ENCODE measurements at regions not wholly inside any gene's neighbourhood (a gene's known extent, or its start where the extent isn't known, plus 50 kb on each side); places are given as distances from the start of the nearest gene placed in this dataset.

DNA sequence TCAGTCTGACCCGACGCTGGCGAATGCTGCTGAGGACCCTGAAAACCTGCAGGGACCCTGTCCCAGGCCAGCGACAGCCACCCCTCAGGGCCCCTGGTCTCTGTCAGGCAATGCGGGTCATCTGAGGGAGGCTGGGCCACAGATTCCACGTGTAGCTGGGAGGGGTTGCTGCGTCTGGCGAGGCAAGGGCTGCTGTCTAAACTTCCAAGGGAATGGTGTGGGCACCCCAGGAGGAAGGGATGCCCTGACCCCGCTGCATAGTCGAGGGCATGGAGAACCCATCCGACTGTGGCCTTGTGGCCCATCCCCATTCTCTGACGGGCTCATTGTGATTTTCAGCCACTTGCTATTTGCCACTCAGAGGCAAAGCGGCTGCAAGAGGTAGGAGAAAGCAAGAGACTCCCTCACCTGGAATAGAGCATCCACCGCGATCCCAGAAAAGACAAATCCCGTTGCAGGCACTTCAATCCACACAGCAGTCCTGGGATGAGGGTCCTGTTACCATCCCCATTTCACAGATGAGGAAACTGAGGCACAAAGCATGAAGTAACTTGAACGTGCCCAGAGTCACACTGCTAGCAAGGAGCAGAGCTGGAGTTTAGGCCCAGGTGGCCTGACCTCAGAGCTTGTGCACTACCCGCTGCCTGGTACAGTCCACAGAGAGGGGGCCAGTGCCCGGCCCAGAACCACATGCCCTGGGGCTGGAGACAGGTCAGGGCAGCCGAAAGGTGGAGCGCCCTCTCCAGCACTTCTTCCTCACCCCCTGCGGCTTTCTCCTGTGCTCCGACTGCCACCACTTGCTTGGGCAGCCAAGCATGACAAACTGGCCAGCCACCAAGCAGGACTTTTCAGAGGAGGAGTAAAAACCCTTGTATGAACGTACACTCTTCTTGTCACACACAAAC, 163.8 kb upstream of the KLF14 start:
- ATAC-seq = peak in 1 of 2 donors; percentile 1

DNA sequence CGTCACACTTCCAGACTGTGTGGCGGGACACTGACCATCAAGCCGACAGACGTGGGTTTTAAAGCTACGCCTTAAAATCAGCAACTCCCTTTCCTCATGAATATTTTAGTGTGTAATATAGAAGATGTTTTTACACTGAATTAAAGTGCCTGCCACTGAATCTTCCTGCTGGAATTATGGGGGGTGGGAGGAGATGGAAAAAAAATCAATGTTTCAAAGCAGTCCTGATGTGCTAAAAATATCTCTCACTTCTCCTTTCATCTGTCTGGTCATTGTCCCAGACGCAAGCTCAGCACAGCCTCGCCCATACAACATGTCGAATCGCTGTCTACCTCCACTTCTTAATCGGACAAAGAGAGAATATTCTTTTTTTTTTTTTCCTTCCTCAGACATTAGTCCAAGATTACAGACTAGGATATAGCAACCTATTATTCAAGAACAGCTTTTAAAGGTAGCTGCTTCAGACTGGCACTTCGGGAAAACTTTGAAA, 165.1 kb upstream of the KLF14 start:
- no peak for ATAC-seq

DNA sequence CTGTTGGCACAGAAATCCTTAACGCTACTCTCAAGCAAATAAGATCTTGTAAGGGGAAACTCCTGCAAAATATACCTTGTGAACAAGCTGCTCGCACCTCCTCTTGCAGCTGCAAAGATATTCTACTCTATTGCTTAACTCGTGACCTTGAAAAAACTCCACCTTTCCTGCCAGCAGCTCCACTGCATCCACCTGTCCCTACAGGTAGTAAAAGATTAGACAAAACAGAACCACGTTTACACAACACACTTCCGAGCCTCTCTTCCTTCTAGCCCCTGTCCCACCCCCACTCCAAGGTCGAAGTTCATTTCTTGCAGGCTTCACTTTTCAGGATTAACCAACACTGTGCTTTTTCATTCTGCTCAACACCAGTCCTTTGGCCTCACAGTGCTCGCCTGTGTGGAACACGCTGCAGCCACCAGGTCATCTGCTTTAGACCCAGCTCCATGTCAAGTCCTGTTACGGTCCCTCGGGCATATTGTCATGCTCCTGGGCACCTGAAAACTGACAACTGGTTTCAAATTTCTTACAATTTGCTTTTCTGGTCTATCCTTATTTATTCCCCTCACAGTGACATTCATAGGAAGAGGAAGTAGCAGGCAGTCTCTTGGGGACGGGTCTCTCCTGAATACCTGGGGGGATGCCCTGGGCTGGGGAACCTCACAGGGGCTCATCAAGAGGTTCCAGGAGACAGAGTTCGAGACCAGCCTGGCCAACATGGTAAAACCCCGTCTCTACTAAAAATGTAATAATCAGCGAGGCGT, 165.8 kb upstream of the KLF14 start:
- no peak for ATAC-seq

DNA sequence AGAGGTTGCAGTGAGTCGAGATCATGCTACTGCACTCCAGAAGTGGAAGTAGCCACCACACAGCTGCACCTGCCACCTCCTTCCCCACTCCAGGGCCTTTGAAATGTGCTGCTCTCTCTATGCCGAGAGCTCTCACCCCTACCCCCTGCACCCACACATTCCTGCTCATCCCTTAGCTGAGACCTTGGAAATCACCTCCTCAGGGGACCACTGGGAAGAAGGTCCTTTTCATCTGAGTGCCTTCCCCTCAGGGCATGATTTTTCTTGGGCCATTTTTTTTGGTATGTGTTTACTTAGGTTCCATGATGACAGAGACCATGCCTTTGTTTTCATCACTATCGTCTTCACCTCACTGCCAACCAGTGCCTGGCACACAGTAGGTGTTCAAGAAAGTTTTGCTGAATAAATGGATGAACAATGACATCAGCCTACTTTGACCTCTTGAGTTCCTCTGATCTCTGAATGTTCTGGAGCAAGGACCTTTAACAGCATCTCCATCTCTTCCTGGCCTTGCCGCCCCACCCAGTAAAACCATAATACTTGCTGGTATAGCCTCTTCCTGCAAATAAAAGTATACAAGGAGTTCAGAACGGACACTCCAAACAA, 166.6 kb upstream of the KLF14 start:
- ATAC-seq = no peak

DNA sequence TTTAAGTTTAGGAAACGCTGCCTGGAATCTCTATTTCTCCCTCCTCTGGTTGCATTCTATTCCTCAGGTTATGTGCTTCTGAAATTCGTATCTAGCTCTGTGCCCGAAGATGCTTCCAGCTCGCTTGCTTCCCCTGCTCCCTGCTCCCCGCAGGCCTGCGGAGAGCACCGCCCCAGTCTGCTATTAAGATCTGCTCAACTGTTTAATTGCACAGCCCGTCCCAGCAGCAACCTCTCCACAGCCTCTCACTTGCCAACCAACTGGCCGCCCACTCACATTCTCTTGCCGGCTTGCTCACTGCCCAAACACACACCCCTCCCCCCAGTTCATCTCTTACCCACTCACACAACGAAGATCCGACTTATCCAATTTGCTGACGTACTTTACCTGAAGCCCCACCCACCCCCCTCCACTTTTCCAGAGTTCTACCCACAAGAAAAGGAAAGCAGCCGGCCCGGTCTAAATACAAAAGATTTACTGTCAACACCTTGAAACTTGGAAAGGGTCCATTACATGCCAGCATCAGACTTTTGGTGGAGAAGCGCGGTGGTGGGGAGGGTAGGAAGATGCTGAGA, 167.3 kb upstream of the KLF14 start:
- ATAC-seq = no peak

DNA sequence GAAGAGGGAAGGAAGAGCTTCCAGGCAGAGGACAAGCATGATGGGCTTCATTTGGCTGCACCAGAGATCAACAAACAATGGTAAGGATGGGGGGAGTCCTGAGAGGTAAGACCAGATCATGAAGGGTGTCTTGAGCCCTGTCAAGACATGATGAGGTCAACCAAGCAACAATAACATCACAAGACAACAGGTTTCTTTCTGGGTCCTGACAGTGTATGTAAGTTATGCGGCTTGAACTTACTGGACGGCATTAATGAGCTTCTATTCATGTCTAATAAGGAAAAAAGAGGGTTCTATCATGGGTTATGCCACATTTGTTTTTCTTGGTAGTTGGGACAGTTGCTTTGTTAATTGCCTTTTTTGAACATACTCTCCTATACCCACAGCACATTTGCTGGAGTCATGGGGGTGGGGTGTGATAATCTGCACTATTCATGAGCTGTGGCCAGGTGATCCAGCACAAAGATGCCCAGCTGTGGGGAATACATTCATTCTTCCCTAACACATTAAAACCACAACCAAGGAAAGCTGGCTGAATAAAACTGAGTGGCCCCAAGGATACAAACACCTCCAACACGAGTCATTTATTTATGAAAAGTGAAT, 168.8 kb upstream of the KLF14 start:
- ATAC-seq = no peak

DNA sequence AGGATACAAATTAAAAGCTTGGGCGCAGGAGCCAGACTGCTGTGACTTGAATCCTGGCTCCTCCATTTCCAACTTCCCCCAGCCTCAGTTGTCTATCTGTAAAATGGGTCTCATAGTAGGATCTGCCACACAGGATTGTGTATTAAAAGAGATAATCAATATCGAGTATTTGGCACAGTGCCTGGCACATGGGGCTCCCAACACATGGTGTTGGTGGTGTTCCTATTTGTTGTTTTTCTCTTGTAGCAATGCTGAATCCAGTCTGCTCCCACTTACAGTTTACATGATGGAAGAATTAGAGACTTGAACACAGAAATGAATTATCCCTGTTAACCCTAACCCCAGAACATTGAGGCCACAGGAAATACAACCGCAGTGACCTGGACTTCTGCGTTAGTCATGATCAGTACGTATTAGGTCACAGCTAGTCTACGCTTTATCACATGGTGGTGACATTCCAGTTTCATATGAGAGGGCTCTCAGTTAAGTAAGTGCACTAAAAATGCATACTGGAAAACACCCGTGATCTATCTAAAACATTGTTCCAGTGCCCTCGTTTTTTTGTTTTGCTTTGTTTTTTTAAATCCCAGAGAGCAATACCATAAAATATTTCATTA, 169.5 kb upstream of the KLF14 start:
- ATAC-seq = peak; percentile 37 to 54

DNA sequence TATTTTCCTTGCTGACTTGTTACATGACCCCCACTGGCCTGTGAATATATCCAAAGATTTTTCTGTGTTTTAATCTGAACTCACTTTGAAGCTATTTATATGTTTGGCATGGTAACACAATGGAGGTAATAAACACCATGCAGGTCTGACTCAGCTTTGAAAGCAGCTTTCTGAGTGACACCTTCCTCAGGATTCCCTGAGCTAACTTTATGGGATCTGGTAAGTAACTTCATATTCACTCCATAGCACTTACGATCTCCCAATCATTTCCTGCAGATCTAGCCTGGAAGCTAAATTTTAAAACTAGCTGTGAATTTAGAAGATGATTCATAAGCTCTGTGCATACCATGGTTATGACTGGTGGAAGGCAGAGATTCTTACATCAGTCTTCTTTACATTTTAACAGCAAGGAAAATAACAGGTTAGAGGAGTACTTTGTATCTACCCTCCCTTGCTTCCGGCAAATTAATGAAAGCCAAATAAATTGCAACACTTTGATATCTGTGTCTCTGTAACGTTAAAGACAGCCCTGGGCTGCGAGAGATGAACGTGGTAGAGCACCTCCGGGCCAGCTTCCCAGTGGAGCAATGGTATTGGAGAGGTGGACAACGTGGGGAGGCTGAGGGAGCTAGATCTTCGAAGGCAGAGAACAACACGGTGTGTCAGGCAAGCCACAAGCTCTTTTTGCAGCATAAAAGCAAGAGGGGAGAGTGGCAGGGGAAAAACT, 170.2 kb upstream of the KLF14 start:
- peak; percentile 15 to 31 for ATAC-seq

DNA sequence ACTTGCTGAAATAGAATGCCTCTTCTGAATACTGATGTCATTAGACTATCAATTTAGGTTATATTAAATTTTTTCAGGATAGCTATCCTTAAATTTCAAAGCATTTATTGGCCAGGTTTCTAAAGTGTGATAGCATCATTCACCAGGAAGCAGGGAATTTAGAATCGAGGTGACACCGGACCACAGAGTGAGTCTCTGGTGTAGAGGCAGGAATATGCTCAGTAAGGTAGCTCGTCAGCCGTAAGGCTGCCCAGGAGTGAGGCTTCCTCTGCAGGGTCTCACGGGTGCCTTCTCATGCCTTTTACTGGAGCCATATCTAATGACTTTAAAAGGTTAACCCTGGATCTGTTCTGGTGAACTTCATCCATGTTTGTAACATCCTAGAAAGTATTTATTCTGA, 170.8 kb upstream of the KLF14 start:
- no peak for ATAC-seq

DNA sequence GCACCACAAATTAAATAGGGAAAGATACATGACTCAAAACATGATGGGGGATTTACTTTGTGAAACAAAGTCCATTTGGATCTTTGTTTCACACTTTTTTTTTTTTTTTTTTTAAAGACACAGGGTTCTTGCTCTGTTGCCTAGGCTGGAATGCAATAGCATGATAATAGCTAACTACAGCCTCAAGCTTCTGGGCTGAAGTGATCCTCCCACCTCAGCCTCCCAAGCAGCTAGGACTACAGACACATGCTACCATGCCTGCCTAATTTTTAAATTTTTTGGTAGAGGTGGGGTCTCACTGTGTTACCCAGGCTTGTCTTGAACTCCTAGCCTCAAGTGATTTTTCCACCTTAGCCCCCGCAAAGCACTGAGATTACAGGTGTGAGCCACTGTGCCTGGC, 172.6 kb upstream of the KLF14 start:
- ATAC-seq = no peak

DNA sequence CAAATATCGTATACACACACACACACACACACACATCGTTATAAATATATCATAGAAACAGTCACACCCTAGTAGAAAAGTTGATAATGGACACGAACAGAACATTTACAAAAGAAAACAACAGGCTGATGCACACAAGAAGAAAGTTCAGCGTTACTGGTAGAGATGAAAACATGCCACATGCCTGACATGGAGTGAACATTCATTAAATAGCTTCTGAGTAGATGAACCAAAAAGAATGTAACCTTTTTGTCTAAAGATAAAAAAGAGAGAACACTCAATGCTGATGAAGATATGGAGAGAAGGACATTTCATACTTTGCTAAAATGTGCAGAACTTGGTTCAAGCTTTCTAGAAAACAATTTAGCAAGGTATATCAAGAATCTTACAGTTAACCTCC, 173.4 kb upstream of the KLF14 start:
- no peak for ATAC-seq

DNA sequence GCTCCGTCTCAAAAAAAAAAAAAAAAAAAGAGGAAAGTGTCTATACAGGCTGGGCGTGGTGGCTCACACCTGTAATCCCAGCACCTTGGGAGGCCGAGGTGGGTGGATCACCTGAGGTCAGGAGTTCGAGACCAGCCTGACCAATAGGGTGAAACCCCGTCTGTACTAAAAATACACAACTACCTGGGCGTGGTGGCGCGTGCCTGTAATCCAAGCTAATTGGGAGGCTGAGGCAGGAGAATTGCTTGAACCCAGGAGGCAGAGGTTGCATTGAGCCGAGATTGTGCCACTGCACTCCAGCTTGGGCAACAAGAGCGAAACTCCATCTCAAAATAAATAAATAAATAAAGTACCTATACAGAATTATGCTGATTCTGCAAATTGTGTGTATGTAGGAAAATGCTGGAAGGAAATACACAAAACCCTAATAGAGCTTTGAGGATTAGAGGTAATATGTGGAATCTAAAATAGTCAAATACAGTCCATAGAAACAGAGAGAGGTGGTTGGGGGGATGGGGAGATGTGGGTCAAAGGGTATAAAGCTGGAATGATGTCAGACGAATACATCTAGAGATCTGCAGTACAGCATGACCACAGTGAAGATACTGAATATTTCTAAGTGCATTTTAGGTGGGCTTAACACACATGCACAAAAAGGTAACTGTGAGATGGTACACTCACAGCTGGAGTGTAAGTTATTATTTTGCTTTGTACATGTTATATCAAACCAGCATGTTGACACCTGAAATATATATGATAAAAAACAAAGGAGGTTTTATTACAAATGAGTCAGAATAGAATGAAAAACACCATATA, 174.5 kb upstream of the KLF14 start:
- no peak for ATAC-seq

DNA sequence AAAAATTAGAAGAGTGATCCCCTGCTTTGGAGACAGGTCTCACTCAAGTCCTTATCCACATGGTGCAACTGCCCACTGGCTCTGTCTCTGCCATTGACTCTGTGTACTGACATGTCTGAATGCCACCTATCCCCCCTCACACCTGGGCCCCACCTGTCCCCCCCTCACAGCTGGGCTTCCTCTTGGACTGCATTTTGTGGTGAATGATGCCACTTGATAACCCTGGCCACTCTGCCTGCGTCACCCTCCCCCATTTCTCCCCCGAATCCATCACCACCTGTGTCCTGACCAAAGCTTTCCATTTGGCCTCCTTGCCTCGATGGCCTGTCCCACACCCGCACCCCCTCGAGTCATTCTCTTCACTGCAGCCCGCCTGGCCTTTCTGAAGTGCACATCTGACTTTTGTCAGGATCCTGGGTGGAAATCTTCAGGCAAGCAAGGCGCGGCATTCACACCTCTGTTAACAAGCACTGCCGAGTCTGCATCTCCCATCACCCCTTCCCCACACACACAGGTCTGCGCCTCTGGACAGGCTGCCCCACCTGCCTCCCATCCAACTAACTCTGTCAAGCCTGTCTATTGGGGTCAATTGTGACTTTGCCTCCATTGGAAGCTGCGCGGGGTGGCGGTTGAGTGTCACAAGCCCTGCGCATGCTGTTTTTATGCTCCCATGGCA, 175.3 kb upstream of the KLF14 start:
- no peak for ATAC-seq

DNA sequence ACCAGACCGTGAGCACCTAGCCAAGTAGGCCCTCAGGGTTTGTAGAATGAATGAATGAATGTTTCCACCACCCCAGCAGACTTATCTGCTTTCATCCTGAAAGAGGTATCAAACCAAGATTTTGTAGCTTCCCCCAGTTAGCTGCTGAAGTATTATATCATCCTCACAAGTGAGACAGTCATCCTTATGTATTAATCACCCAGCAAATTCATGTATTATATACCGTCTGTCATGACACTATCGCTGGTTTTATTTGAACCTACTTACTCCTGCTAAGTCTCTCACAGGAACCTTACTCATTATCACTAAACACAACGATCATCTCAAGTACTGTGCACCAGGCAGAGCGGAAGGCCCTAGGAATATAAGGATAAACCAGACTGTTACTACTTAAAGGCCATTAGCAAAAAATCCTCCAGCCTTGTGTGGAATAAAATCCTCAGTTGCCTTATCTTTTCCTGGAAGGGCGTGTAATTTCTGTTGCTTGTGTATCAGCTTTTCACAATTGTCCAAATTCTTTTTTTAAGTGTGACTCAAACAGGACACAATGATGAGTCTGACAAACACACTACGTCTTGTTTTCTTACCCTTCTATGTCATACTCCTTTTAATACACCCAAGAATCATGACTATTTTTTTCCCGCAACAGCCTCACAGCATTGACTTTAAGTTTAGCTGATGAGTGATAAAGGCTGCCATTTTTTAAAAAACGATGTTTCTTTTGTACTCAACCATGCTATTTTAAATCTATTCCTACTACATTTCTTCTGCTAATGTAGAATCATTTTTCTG, 176.1 kb upstream of the KLF14 start:
- ATAC-seq = peak; percentile 25 to 31

DNA sequence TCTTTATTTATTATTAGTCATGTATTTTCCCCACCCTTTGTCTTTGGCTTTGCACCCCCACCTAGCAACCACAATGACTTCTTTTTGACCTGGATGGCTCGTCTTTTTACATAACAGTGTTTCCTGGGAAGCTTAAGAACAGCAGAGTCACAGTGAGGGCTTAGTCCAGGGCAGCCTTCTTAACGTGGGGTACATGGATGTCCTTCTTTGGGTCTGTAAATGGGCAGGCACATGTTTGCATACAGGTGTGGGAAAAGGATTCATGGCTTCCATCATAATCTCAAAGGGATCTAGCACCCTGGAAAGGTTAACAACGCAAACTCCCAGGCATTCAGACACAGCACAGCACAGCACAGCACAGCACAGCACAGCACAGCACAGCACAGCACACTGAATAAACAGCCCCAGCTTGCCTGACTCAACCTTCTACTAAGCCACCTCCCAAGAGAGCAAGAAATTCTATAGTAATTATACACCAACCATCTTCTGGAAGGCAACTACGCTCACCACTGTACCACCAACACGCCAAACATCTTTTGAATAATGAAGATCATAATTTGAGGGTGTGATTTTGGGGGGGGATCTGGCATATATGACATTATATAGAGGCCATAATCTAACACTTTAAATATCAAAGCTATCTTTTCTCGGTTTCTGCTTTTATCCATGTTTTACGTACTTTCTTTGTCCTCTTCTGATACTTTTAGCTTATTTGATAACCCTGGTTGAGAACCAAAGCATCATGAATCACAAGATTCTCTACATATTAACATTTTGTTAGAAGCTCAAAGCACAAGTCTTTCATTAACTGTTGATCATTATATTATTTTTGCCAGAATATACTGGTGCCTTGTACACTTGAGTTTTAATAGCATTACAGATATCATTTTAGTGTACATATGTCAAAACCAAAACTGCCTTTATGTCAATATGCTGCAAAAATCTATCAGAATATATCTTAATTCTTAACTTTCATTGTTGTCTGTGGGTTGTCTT, 177.2 kb upstream of the KLF14 start:
- no peak for ATAC-seq

DNA sequence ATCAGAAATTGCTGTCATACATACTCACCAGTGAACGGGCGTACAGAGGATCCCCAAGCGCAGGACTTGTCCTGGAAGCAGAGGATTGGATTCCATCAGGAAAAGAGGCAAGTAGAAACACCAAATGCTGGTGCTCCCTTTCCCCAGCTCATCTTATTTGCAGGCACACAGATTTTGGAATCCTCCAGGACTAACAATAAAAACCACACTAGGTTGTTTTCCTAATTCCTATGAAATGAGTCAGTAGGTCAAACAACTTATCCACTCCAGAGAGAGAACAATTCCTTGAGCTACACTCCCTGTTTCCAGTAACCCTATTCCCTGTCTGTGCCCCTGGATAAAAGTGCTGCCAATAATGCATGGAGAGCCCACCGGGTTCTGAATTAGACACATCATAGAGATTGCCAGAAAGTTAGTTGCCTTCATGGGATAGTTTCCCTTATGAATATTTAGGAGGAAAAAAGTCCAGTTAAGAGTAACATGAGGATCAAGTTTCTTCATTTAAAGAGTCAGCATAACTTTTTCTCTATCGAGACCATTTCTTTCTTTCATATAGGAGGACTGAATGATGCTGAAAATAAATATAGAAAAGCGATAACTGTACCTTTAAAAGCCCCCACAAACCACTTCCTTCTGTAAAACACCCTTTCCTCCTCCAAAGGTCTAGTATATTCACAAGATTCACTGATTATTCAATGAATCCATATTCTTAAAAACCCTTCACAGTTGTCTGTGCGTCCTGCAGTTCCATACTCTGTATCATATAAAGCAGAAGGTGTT, 178.3 kb upstream of the KLF14 start:
- no peak for ATAC-seq
